ENCODE measurements at regions not wholly inside any gene's neighbourhood (a gene's known extent, or its start where the extent isn't known, plus 50 kb on each side); places are given as distances from the start of the nearest gene placed in this dataset.

DNA sequence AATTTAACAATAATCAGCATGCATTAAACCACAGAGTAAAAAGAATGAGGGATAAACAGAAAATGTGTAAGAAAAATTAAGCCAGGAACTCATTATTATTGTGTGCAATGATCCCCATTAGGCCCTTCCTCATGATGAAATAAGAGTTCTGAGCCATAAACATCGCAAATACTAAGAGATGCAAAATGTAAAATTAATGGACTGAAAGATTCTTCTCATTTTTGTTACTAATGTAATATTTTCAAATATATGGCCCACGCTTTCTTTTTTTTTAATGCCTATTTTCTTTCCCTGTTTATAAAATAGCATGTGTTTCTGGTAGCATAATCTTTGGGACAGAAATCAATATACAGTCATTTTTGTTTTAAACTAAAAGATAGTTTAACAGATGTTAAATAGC, 281.0 kb downstream of the PDGFC start:
- TF ChIP-seq POLR2A (IDR thresholded peaks at IDR 0.05; ENCODE audit: low read length) (no peak), GATA1 (IDR thresholded peaks at IDR 0.05; ENCODE audit: low read depth, low read length) (no peak)
